ENCODE measurements at regions not wholly inside any gene's neighbourhood (a gene's known extent, or its start where the extent isn't known, plus 50 kb on each side); places are given as distances from the start of the nearest gene placed in this dataset.

GRCh38 chrX:39777623-39778025 lies 320.1 kb downstream of the BCOR start:
- H3K36me3 Mint-ChIP-seq (ENCODE audit: insufficient read depth): no peaks in the 10 kb centered on the region
- no peak for TF ChIP-seq CTCF (IDR thresholded peaks at IDR 0.05; ENCODE audit: unreplicated experiment)
- no peak overlapping the region for H3K4me3 Mint-ChIP-seq (ENCODE audit: low read depth)
- H3K27me3 Mint-ChIP-seq: no peaks in the 10 kb centered on the region
- H3K4me1 Mint-ChIP-seq (ENCODE audit: low read depth): peaks cover 21% of the 10 kb centered on the region
- H3K27ac Mint-ChIP-seq: no peak overlapping the region
- peaks cover 9% of the 10 kb centered on the region for H3K9me3 Mint-ChIP-seq (ENCODE audit: low read depth)
- no peak for DNase-seq (ENCODE audit: low spot score, unreplicated experiment)

GRCh38 chrX:39779952-39780783 lies 317.6 kb downstream of the BCOR start:
- no peak overlapping the region for H3K27ac Mint-ChIP-seq
- peaks cover 9% of the 10 kb centered on the region for H3K9me3 Mint-ChIP-seq (ENCODE audit: low read depth)
- DNase-seq (ENCODE audit: low spot score, unreplicated experiment): no peak
- no peaks in the 10 kb centered on the region for H3K27me3 Mint-ChIP-seq
- peaks cover 8% of the 10 kb centered on the region for H3K4me1 Mint-ChIP-seq (ENCODE audit: low read depth)
- no peaks in the 10 kb centered on the region for H3K36me3 Mint-ChIP-seq (ENCODE audit: insufficient read depth)
- no peak overlapping the region for H3K4me3 Mint-ChIP-seq (ENCODE audit: low read depth)
- no peak for TF ChIP-seq CTCF (IDR thresholded peaks at IDR 0.05; ENCODE audit: unreplicated experiment)

GRCh38 chrX:39782276-39782675 lies 315.5 kb downstream of the BCOR start:
- H3K9me3 Mint-ChIP-seq (ENCODE audit: low read depth): peaks cover 9% of the 10 kb centered on the region
- no peak overlapping the region for H3K4me3 Mint-ChIP-seq (ENCODE audit: low read depth)
- no peak for DNase-seq (ENCODE audit: low spot score, unreplicated experiment)
- no peaks in the 10 kb centered on the region for H3K27me3 Mint-ChIP-seq
- no peaks in the 10 kb centered on the region for H3K36me3 Mint-ChIP-seq (ENCODE audit: insufficient read depth)
- TF ChIP-seq CTCF (IDR thresholded peaks at IDR 0.05; ENCODE audit: unreplicated experiment): no peak
- peaks cover 7% of the 10 kb centered on the region for H3K4me1 Mint-ChIP-seq (ENCODE audit: low read depth)
- H3K27ac Mint-ChIP-seq: peak overlapping the region; percentile 41

GRCh38 chrX:39787999-39788398 lies 309.8 kb downstream of the BCOR start:
- no peak for DNase-seq (ENCODE audit: low spot score, unreplicated experiment)
- Mint-ChIP-seq H3K4me3 (ENCODE audit: low read depth) (no peak overlapping the region), H3K27ac (no peak overlapping the region), H3K9me3 (ENCODE audit: low read depth) (peaks cover 7% of the 10 kb centered on the region), H3K36me3 (ENCODE audit: insufficient read depth) (no peaks in the 10 kb centered on the region), H3K27me3 (no peaks in the 10 kb centered on the region), H3K4me1 (ENCODE audit: low read depth) (peaks cover 2% of the 10 kb centered on the region)
- no peak for TF ChIP-seq CTCF (IDR thresholded peaks at IDR 0.05; ENCODE audit: unreplicated experiment)

GRCh38 chrX:39788521-39788920 lies 309.2 kb downstream of the BCOR start:
- no peak overlapping the region for H3K27ac Mint-ChIP-seq
- no peak overlapping the region for H3K4me3 Mint-ChIP-seq (ENCODE audit: low read depth)
- no peaks in the 10 kb centered on the region for H3K36me3 Mint-ChIP-seq (ENCODE audit: insufficient read depth)
- peaks cover 7% of the 10 kb centered on the region for H3K9me3 Mint-ChIP-seq (ENCODE audit: low read depth)
- H3K27me3 Mint-ChIP-seq: no peaks in the 10 kb centered on the region
- H3K4me1 Mint-ChIP-seq (ENCODE audit: low read depth): no peaks in the 10 kb centered on the region
- no peak for TF ChIP-seq CTCF (IDR thresholded peaks at IDR 0.05; ENCODE audit: unreplicated experiment)
- DNase-seq (ENCODE audit: low spot score, unreplicated experiment): no peak
